ENCODE measurements at regions not wholly inside any gene's neighbourhood (a gene's known extent, or its start where the extent isn't known, plus 50 kb on each side); places are given as distances from the start of the nearest gene placed in this dataset.

GRCh38 chr4:14520171-14520570 is 482.1 kb upstream of the CPEB2 start:
- H3K9me3 Mint-ChIP-seq (ENCODE audit: low read depth) = peaks cover 8% of the 10 kb centered on the region

GRCh38 chr4:14524276-14524675 is 478.0 kb upstream of the CPEB2 start:
- Mint-ChIP-seq H3K36me3 (ENCODE audit: low read depth) (no peaks in the 10 kb centered on the region), H3K27me3 (ENCODE audit: low read depth) (no peaks in the 10 kb centered on the region), H3K4me3 (ENCODE audit: unreplicated experiment) (no peak overlapping the region), H3K27ac (ENCODE audit: unreplicated experiment) (no peak overlapping the region), H3K9me3 (ENCODE audit: low read depth) (peaks cover 16% of the 10 kb centered on the region), H3K4me1 (ENCODE audit: low read depth) (no peaks in the 10 kb centered on the region)
- no peak for DNase-seq (ENCODE audit: low spot score)
- no peak for TF ChIP-seq CTCF (IDR thresholded peaks at IDR 0.05)

More at GRCh38 chr4:14520171-14520570, 482.1 kb upstream of the CPEB2 start:
- no peak for DNase-seq (ENCODE audit: low spot score)
- Mint-ChIP-seq H3K36me3 (ENCODE audit: low read depth) (no peaks in the 10 kb centered on the region), H3K27ac (ENCODE audit: unreplicated experiment) (no peak overlapping the region), H3K27me3 (ENCODE audit: low read depth) (peaks cover 5% of the 10 kb centered on the region), H3K4me3 (ENCODE audit: unreplicated experiment) (no peak overlapping the region), H3K4me1 (ENCODE audit: low read depth) (no peaks in the 10 kb centered on the region)
- TF ChIP-seq CTCF (IDR thresholded peaks at IDR 0.05) = no peak

- Mint-ChIP-seq H3K4me1 (ENCODE audit: low read depth) (no peaks in the 10 kb centered on the region), H3K4me3 (ENCODE audit: unreplicated experiment) (no peak overlapping the region), H3K27me3 (ENCODE audit: low read depth) (no peaks in the 10 kb centered on the region), H3K9me3 (ENCODE audit: low read depth) (peaks cover 8% of the 10 kb centered on the region), H3K27ac (ENCODE audit: unreplicated experiment) (no peak overlapping the region), H3K36me3 (ENCODE audit: low read depth) (no peaks in the 10 kb centered on the region)
- TF ChIP-seq CTCF (IDR thresholded peaks at IDR 0.05) = no peak
- no peak for DNase-seq (ENCODE audit: low spot score)
Measured at GRCh38 chr4:14528918-14529317, 473.4 kb upstream of the CPEB2 start.

- no peak for TF ChIP-seq CTCF (IDR thresholded peaks at IDR 0.05)
- H3K36me3 Mint-ChIP-seq (ENCODE audit: low read depth) = no peaks in the 10 kb centered on the region
- DNase-seq (ENCODE audit: low spot score) = no peak
- no peak overlapping the region for H3K4me3 Mint-ChIP-seq (ENCODE audit: unreplicated experiment)
- no peaks in the 10 kb centered on the region for H3K27me3 Mint-ChIP-seq (ENCODE audit: low read depth)
- H3K27ac Mint-ChIP-seq (ENCODE audit: unreplicated experiment) = no peak overlapping the region
- H3K4me1 Mint-ChIP-seq (ENCODE audit: low read depth) = no peaks in the 10 kb centered on the region
- H3K9me3 Mint-ChIP-seq (ENCODE audit: low read depth) = peaks cover 10% of the 10 kb centered on the region
Measured at GRCh38 chr4:14529653-14530052, 472.6 kb upstream of the CPEB2 start.

GRCh38 chr4:14532436-14532835 is 469.8 kb upstream of the CPEB2 start:
- no peaks in the 10 kb centered on the region for H3K36me3 Mint-ChIP-seq (ENCODE audit: low read depth)
- H3K27me3 Mint-ChIP-seq (ENCODE audit: low read depth) = no peaks in the 10 kb centered on the region
- H3K4me1 Mint-ChIP-seq (ENCODE audit: low read depth) = no peaks in the 10 kb centered on the region
- H3K9me3 Mint-ChIP-seq (ENCODE audit: low read depth) = peaks cover 5% of the 10 kb centered on the region
- H3K27ac Mint-ChIP-seq (ENCODE audit: unreplicated experiment) = no peak overlapping the region
- TF ChIP-seq CTCF (IDR thresholded peaks at IDR 0.05) = no peak
- H3K4me3 Mint-ChIP-seq (ENCODE audit: unreplicated experiment) = no peak overlapping the region
- DNase-seq (ENCODE audit: low spot score) = no peak

Measured in chondrocyte (in vitro differentiated cells).